ENCODE measurements at regions not wholly inside any gene's neighbourhood (a gene's known extent, or its start where the extent isn't known, plus 50 kb on each side); places are given as distances from the start of the nearest gene placed in this dataset.

GRCh38 chrX:97806238-97806637 is 922.5 kb downstream of the RPA4 start:
- H3K9me3 ChIP-seq (ENCODE audit: control insufficient read depth in 2 of 2, insufficient read depth in 1 of 2, low read length in 1 of 2), result no peaks in the 10 kb centered on the region
- H3K4me3 ChIP-seq (ENCODE audit: low read length in 2 of 2), result no peak overlapping the region
- H3K36me3 ChIP-seq (ENCODE audit: control insufficient read depth in 2 of 2, insufficient read depth in 2 of 2, low read length in 1 of 2), result no peaks in the 10 kb centered on the region
- H3K27me3 ChIP-seq (ENCODE audit: control insufficient read depth in 2 of 2, insufficient read depth in 1 of 2, low read length in 1 of 2), result no peaks in the 10 kb centered on the region
- WGBS, result over 99% methylated on average over 3 of the region's 3 CpGs
- no peaks in the 10 kb centered on the region for H3K4me1 ChIP-seq (ENCODE audit: control insufficient read depth in 2 of 2, insufficient read depth in 2 of 2, low read length in 2 of 2)
- H3K27ac ChIP-seq (ENCODE audit: low read depth in 1 of 2, low read length in 1 of 2), result no peak overlapping the region
- DNase-seq (ENCODE audit: low read depth in 6 of 9, low spot score in 9 of 9), result no peak

- H3K27me3 ChIP-seq (ENCODE audit: control insufficient read depth in 2 of 2, insufficient read depth in 1 of 2, low read length in 1 of 2), result no peaks in the 10 kb centered on the region
- H3K36me3 ChIP-seq (ENCODE audit: control insufficient read depth in 2 of 2, insufficient read depth in 2 of 2, low read length in 1 of 2), result no peaks in the 10 kb centered on the region
- DNase-seq (ENCODE audit: low read depth in 6 of 9, low spot score in 9 of 9), result no peak
- H3K4me3 ChIP-seq (ENCODE audit: low read length in 2 of 2), result no peak overlapping the region
- no peaks in the 10 kb centered on the region for H3K4me1 ChIP-seq (ENCODE audit: control insufficient read depth in 2 of 2, insufficient read depth in 2 of 2, low read length in 2 of 2)
- WGBS, result 97% methylated on average over 2 of the region's 2 CpGs
- no peaks in the 10 kb centered on the region for H3K9me3 ChIP-seq (ENCODE audit: control insufficient read depth in 2 of 2, insufficient read depth in 1 of 2, low read length in 1 of 2)
- H3K27ac ChIP-seq (ENCODE audit: low read depth in 1 of 2, low read length in 1 of 2), result no peak overlapping the region
Measured at GRCh38 chrX:97806946-97807345, 923.2 kb downstream of the RPA4 start.

- no peak overlapping the region for H3K27ac ChIP-seq (ENCODE audit: low read depth in 1 of 2, low read length in 1 of 2)
- no peak for DNase-seq (ENCODE audit: low read depth in 6 of 9, low spot score in 9 of 9)
- no peaks in the 10 kb centered on the region for H3K4me1 ChIP-seq (ENCODE audit: control insufficient read depth in 2 of 2, insufficient read depth in 2 of 2, low read length in 2 of 2)
- H3K4me3 ChIP-seq (ENCODE audit: low read length in 2 of 2), result no peak overlapping the region
- no peaks in the 10 kb centered on the region for H3K9me3 ChIP-seq (ENCODE audit: control insufficient read depth in 2 of 2, insufficient read depth in 1 of 2, low read length in 1 of 2)
- 96% methylated on average over 2 of the region's 2 CpGs for WGBS
- H3K36me3 ChIP-seq (ENCODE audit: control insufficient read depth in 2 of 2, insufficient read depth in 2 of 2, low read length in 1 of 2), result no peaks in the 10 kb centered on the region
- H3K27me3 ChIP-seq (ENCODE audit: control insufficient read depth in 2 of 2, insufficient read depth in 1 of 2, low read length in 1 of 2), result no peaks in the 10 kb centered on the region
Measured at GRCh38 chrX:97820170-97820569, 936.5 kb downstream of the RPA4 start.

GRCh38 chrX:97828471-97828870 is 944.8 kb downstream of the RPA4 start:
- no peak for DNase-seq (ENCODE audit: low read depth in 6 of 9, low spot score in 9 of 9)
- H3K4me3 ChIP-seq (ENCODE audit: low read length in 2 of 2), result no peak overlapping the region
- H3K36me3 ChIP-seq (ENCODE audit: control insufficient read depth in 2 of 2, insufficient read depth in 2 of 2, low read length in 1 of 2), result no peaks in the 10 kb centered on the region
- H3K4me1 ChIP-seq (ENCODE audit: control insufficient read depth in 2 of 2, insufficient read depth in 2 of 2, low read length in 2 of 2), result no peaks in the 10 kb centered on the region
- H3K27me3 ChIP-seq (ENCODE audit: control insufficient read depth in 2 of 2, insufficient read depth in 1 of 2, low read length in 1 of 2), result no peaks in the 10 kb centered on the region
- no peak overlapping the region for H3K27ac ChIP-seq (ENCODE audit: low read depth in 1 of 2, low read length in 1 of 2)
- no peaks in the 10 kb centered on the region for H3K9me3 ChIP-seq (ENCODE audit: control insufficient read depth in 2 of 2, insufficient read depth in 1 of 2, low read length in 1 of 2)
- 0% methylated on average over 1 of the region's 1 CpG for WGBS

GRCh38 chrX:97835969-97836368 is 952.3 kb downstream of the RPA4 start:
- H3K36me3 ChIP-seq (ENCODE audit: control insufficient read depth in 2 of 2, insufficient read depth in 2 of 2, low read length in 1 of 2), result no peaks in the 10 kb centered on the region
- no peaks in the 10 kb centered on the region for H3K27me3 ChIP-seq (ENCODE audit: control insufficient read depth in 2 of 2, insufficient read depth in 1 of 2, low read length in 1 of 2)
- no peaks in the 10 kb centered on the region for H3K4me1 ChIP-seq (ENCODE audit: control insufficient read depth in 2 of 2, insufficient read depth in 2 of 2, low read length in 2 of 2)
- DNase-seq (ENCODE audit: low read depth in 6 of 9, low spot score in 9 of 9), result no peak
- no peaks in the 10 kb centered on the region for H3K9me3 ChIP-seq (ENCODE audit: control insufficient read depth in 2 of 2, insufficient read depth in 1 of 2, low read length in 1 of 2)
- H3K4me3 ChIP-seq (ENCODE audit: low read length in 2 of 2), result no peak overlapping the region
- no peak overlapping the region for H3K27ac ChIP-seq (ENCODE audit: low read depth in 1 of 2, low read length in 1 of 2)

GRCh38 chrX:97841544-97842179 is 958.0 kb downstream of the RPA4 start:
- no peak for DNase-seq (ENCODE audit: low read depth in 6 of 9, low spot score in 9 of 9)
- Histone ChIP-seq H3K36me3 (ENCODE audit: control insufficient read depth in 2 of 2, insufficient read depth in 2 of 2, low read length in 1 of 2) (no peaks in the 10 kb centered on the region), H3K4me3 (ENCODE audit: low read length in 2 of 2) (no peak overlapping the region), H3K27me3 (ENCODE audit: control insufficient read depth in 2 of 2, insufficient read depth in 1 of 2, low read length in 1 of 2) (no peaks in the 10 kb centered on the region), H3K9me3 (ENCODE audit: control insufficient read depth in 2 of 2, insufficient read depth in 1 of 2, low read length in 1 of 2) (peaks cover 0 to 35% of the 10 kb centered on the region in 2 donors), H3K4me1 (ENCODE audit: control insufficient read depth in 2 of 2, insufficient read depth in 2 of 2, low read length in 2 of 2) (no peaks in the 10 kb centered on the region), H3K27ac (ENCODE audit: low read depth in 1 of 2, low read length in 1 of 2) (no peak overlapping the region)
- WGBS, result 98% methylated on average over 39 of the region's 39 CpGs

GRCh38 chrX:97842468-97843199 is 958.9 kb downstream of the RPA4 start:
- no peaks in the 10 kb centered on the region for H3K4me1 ChIP-seq (ENCODE audit: control insufficient read depth in 2 of 2, insufficient read depth in 2 of 2, low read length in 2 of 2)
- no peak overlapping the region for H3K27ac ChIP-seq (ENCODE audit: low read depth in 1 of 2, low read length in 1 of 2)
- no peaks in the 10 kb centered on the region for H3K36me3 ChIP-seq (ENCODE audit: control insufficient read depth in 2 of 2, insufficient read depth in 2 of 2, low read length in 1 of 2)
- WGBS, result 98% methylated on average over 35 of the region's 35 CpGs
- DNase-seq (ENCODE audit: low read depth in 6 of 9, low spot score in 9 of 9), result no peak
- H3K9me3 ChIP-seq (ENCODE audit: control insufficient read depth in 2 of 2, insufficient read depth in 1 of 2, low read length in 1 of 2), result peaks cover 0 to 45% of the 10 kb centered on the region in 2 donors
- no peaks in the 10 kb centered on the region for H3K27me3 ChIP-seq (ENCODE audit: control insufficient read depth in 2 of 2, insufficient read depth in 1 of 2, low read length in 1 of 2)
- no peak overlapping the region for H3K4me3 ChIP-seq (ENCODE audit: low read length in 2 of 2)

GRCh38 chrX:97843200-97843811 is 959.6 kb downstream of the RPA4 start:
- no peak for DNase-seq (ENCODE audit: low read depth in 6 of 9, low spot score in 9 of 9)
- no peaks in the 10 kb centered on the region for H3K27me3 ChIP-seq (ENCODE audit: control insufficient read depth in 2 of 2, insufficient read depth in 1 of 2, low read length in 1 of 2)
- H3K4me1 ChIP-seq (ENCODE audit: control insufficient read depth in 2 of 2, insufficient read depth in 2 of 2, low read length in 2 of 2), result no peaks in the 10 kb centered on the region
- H3K9me3 ChIP-seq (ENCODE audit: control insufficient read depth in 2 of 2, insufficient read depth in 1 of 2, low read length in 1 of 2), result peaks cover 0 to 50% of the 10 kb centered on the region in 2 donors
- 98% methylated on average over 30 of the region's 30 CpGs for WGBS
- no peaks in the 10 kb centered on the region for H3K36me3 ChIP-seq (ENCODE audit: control insufficient read depth in 2 of 2, insufficient read depth in 2 of 2, low read length in 1 of 2)
- H3K27ac ChIP-seq (ENCODE audit: low read depth in 1 of 2, low read length in 1 of 2), result no peak overlapping the region
- H3K4me3 ChIP-seq (ENCODE audit: low read length in 2 of 2), result no peak overlapping the region

- Histone ChIP-seq H3K36me3 (ENCODE audit: control insufficient read depth in 2 of 2, insufficient read depth in 2 of 2, low read length in 1 of 2) (no peaks in the 10 kb centered on the region), H3K27ac (ENCODE audit: low read depth in 1 of 2, low read length in 1 of 2) (no peak overlapping the region), H3K4me3 (ENCODE audit: low read length in 2 of 2) (no peak overlapping the region), H3K27me3 (ENCODE audit: control insufficient read depth in 2 of 2, insufficient read depth in 1 of 2, low read length in 1 of 2) (no peaks in the 10 kb centered on the region), H3K9me3 (ENCODE audit: control insufficient read depth in 2 of 2, insufficient read depth in 1 of 2, low read length in 1 of 2) (peaks cover 0 to 59% of the 10 kb centered on the region in 2 donors), H3K4me1 (ENCODE audit: control insufficient read depth in 2 of 2, insufficient read depth in 2 of 2, low read length in 2 of 2) (no peaks in the 10 kb centered on the region)
- no peak for DNase-seq (ENCODE audit: low read depth in 6 of 9, low spot score in 9 of 9)
- 98% methylated on average over 18 of the region's 18 CpGs for WGBS
Measured at GRCh38 chrX:97844161-97844560, 960.5 kb downstream of the RPA4 start.
